HG03139 (cell line): ENCODE measurements at regions not wholly inside any gene's neighbourhood (a gene's known extent, or its start where the extent isn't known, plus 50 kb on each side); places are given as distances from the start of the nearest gene placed in this dataset.

ENCODE experiments used
- ATAC-seq: cut with Tn5 transposase; IDR thresholded peaks from one replicate; pipeline ENCODE4 v1.9.1; 2021; ENCODE audit not compliant: unreplicated experiment

DNA sequence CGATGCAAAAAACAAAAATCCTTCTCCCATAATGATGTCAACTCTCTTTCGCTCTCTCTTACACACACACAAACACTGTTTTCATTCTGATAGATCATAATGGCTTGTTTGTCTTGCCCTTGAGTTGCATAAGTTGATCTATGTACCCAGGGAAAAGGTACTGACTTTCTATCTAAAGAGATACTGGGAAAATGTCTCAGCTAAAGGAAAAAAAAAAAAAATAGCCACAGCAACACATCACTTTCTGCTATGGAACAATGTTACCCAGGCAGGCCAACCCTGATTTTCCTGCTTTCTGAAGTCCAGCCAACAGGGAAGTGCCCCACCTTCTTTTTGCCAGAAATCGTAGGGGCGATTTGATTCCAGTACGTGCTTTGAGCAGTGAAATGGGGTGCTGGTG, 212.6 kb upstream of the ACTBL2 start:
- ATAC-seq, result no peak

DNA sequence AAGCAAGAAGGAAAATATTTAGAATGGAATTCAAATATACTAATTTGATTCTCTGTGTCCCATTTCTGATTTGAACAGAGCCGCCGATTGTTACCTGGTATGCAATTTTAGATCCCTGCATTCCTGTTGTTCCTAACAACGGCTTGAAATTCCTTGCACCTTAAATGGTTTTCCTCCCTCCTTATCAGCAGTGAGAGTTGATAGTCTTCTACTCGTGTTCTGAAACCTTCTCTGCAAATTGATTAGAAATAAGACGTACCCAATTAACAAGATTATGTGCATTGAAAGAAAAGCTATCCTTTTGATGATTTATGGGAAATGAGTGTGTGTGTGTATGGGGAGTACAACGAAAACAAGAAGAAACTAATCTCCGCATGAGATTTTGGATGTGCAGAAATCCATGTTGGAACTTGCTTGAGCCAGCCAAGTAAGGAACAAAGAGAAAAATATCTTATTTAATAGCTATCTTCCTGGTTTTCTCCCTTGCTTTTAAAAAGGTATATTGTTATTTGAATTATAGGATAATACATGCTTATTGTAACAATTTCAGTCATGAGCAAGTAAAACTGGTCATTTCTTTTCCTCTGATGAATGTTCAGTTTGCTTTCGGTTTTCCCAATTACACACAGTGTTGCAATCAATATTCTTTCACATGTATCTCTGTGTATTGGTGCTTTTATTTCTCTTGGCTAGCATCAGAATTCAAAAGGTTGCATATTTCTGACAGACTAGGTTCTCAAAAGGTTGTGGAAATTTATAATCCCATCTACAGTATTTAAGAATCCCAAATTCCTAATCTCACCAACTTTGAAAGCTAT, 211.1 kb upstream of the ACTBL2 start:
- no peak for ATAC-seq

DNA sequence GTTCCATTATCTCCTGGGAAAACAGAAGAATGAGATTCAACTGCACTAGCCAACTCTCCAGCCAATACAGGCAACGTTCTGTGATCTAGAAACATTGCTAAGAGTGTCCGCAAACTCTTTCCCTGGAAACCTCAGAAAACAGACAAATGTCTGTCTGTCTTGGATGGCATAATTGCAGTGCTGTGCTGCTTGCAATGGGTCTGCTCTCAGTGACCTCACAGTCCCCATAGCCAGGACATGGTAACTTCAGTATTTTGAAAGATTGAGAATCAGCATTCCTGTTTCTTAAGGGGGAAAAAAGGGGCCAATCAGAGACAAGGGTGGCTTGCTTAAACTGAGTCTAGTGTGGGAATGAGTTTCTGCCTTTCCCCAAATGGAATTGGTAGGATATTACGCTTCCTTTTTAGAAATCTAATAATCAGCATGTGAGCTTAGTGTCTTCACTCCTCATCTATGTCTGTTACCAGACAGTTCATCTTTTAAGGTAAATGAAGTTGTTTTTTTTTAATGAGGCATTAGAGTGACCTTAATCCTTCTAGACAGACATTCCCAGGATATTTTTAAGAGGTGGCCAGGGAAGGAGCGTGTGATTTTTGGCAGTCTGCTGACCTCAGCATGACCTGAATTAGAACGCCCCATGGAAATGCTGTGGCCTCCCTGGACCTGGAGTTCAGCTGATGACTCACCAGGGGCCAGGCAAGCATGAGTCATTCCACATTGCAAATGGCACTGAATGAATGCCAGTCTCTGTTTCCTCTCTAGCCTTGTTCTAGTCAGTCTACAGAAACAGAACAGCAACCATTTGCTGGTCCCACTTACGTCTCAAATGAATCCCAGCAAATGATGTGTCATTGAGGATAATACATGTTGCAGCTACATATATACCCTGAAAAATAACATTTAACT, 210.2 kb upstream of the ACTBL2 start:
- no peak for ATAC-seq

GRCh38 chr5:57690724-57691123, 208.1 kb upstream of the ACTBL2 start:
- ATAC-seq, result no peak

DNA sequence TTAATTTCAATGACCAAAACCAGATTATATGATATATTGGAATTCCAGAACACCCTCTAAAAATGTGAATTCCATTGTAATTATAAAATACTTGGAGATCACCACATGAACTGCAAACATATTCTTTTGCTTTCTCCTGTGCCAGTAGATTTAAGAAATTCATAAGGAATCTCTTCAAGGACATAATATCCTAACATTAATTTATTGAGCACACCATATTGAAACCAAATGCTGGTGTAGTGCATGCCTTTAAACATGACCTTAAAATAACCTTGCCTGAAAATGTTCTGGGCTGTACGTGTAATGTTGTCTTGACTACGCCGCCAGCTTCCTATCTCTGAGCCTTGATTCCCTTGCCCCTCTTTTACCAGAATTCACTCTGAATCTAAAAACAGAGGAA, 205.0 kb upstream of the ACTBL2 start:
- ATAC-seq, result no peak

DNA sequence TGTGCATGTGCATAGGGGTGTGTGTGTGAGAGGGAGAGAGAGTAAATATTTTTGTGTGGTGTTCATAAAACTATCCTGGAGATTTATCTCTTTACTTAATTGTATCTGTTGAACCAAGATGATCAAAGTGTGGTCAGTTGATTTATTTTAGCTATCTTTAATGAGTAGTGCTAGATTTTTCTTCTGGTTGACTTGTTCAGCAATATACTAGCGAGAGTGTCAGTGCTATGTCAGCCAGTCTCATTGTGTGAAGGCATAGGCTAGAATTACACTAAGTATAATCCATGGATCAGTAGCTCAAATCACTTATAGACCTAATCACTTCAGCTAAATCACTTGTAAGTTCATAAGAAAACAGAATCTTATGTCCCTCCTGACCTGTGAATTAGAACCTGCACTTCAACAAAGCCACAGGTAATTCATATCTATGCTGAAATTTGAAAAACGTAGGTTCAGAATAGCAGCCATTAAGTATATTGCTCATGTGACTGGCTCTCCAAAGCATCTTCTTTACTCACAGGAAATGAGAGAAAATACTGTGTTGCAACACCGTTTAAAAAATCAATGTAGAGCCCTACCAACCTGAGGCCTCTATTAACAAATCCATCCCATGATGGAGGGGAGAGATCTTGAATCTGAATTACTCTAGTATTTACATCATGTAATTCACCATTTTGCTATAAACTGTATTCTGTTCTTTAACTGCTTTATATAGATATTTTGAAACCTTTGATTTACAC, 203.1 kb upstream of the ACTBL2 start:
- no peak for ATAC-seq

DNA sequence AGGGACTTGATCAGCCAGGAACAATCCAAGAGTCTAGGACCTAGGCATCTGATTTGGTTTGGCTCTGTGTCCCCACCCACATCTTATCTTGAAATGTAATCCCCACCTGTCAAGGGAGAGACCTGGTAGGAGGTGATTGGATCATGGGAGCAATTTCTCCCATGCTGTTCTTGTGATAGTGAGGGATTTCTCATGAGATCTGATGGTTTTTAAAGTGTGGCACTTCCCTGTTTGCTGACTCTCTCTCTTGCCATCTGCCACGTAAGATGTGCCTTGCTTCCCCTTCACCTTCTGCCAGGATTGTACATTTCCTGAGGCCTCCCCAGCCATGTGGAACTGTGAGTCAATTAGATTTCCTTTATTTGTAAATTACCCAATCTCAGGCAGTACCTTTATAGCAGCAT, 201.7 kb upstream of the ACTBL2 start:
- ATAC-seq, result no peak

DNA sequence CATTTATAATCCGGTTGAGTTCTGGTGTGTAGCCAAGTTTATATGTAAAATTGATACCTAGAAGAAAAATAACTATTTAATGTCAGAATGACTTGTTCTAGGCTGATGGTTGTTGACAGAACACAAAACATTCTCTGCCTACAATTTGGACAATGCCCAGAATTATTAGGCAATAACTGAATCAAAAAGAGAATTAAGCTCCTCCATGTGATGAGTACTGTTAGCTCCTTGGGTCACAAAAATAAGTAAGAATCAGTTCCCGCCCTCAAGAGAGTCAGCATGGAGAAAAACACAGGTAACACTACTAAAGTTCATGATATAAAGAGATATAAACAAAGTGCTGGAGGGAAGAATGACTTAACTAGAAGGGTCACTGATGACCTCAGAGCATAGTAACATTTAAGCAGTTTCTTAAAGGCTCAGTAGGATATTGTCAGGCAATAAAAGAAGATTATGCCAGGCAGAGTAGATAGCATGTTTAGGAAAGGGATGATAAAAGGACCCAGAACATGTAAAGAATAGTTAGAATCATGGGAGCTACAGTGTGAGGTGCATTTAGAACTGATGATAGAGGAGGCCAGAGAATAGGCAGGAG, 200.5 kb upstream of the ACTBL2 start:
- ATAC-seq, result no peak

- ATAC-seq, result no peak
Observed at GRCh38 chr5:57681942-57682341, 199.3 kb upstream of the ACTBL2 start.

GRCh38 chr5:57680686-57681085, 198.1 kb upstream of the ACTBL2 start:
- ATAC-seq, result no peak

- no peak for ATAC-seq
Observed at GRCh38 chr5:57677235-57677634, 194.6 kb upstream of the ACTBL2 start.

- ATAC-seq, result no peak
Observed at GRCh38 chr5:57676222-57677098, 193.8 kb upstream of the ACTBL2 start.

DNA sequence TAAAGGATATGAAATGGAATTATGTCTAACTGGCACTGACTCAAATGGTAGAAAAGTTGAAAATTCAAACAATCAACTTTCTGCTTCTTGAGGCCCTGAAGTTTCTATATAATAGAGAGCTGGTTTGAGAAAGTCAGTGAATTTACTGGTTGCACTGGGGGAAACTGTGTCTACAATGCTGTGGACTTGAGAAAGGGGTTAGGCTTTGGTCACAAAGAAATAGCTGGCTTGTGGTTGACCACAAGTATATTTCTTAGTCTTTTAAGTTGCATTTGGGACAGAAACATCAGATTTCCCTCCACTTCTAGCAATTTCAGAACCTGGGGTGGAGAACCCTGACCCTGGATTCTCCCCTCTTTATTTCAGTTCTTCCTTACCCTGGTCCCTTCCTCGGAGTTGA, 192.6 kb upstream of the ACTBL2 start:
- ATAC-seq, result no peak

DNA sequence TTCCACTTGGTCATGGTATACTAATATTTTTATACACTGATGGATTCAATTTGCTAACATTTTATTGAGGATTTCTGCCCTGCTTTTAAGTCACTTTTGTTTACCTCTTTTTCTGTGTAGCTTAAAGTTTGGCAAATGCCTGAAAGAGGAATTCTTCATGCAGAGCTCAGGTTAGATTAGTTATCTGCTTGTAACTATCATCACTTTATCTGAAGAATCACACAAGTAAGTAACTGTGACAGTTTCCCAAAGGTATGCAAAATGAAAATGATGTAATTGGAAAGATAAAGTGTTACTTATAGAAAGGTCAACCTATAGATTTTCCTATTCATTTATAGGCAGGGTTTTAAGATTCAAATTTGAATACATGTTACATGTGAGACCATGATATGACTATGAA, 188.8 kb upstream of the ACTBL2 start:
- no peak for ATAC-seq

- ATAC-seq, result no peak
Observed at GRCh38 chr5:57666582-57666981, 184.0 kb upstream of the ACTBL2 start.

DNA sequence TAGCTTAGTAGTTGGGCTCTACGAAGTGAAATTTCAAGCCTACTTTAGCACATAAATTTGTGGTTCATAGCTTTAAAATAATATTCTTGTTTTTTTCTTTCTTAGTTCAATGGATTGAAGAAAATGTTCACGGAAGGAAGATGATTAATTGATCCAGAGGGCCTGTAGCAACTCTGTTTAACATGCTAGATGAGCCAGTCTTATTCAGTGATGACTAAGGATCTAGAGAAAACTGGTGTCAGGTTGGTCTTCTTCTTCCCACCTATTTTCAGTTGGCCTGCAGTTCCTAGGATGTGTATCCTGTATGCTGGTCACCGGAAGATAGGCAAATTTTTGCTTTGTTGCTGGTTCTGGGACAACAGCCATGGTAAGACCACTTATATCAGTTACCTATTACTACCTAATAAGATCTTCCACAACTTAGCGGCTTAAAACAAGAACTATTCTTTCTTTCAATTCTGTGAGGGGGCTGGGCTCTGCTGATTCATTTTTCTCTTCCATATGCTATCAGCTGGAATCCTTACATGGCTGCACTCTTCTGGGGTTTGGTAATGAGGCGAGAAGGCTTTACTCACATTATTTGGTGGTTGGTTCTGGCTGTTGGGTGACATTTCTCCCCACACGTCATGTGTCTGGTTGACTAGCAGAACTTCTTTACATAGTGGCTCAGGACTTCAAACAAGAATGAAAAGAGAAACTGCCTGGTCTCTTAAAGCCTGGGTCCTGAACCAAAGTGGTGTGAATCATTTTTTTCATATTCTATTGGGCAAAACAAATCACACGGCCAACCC, 182.7 kb upstream of the ACTBL2 start:
- ATAC-seq, result no peak

GRCh38 chr5:57664700-57665099, 182.1 kb upstream of the ACTBL2 start:
- no peak for ATAC-seq

GRCh38 chr5:57663466-57663865, 180.9 kb upstream of the ACTBL2 start:
- ATAC-seq, result no peak

DNA sequence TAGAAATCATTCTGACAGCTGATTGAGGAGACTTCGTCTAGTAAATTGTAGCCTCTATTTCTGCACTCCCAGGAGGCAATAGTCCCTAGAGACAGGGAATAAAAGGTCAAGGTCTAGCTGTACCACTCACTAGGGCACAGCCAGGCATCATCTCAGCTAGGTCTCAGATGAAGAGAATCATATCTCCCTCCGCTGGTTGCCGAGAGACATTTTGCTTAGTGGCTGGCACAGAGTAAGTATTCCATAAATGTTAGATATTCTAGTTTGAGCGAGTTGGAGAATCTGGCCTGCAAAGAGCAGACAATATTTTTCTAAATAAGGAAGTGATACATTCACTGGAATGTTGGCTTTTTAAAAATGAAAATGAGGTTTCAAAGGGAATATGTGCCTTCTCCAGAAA, 180.4 kb upstream of the ACTBL2 start:
- no peak for ATAC-seq
